ENCODE measurements at regions not wholly inside any gene's neighbourhood (a gene's known extent, or its start where the extent isn't known, plus 50 kb on each side); places are given as distances from the start of the nearest gene placed in this dataset.

DNA sequence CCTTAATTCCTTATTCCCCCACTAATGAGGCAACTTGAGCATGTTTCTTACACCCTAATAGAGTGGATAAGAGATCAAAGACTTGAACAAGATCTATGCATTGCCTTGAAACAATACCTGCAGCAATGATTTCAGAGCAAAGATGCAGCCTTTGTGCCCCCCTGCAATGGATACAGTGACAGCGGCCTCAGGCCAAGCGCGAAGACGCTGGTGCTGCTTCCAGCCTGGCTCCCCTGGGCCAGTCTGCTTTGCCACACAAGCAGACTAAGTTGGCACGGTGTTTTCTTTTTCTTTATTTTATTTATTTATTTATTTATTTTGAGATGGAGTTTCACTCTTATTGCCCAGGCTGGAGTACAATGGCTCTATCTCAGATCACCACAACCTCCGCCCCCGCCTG lies 179.8 kb upstream of the S1PR3 start:
- Histone ChIP-seq H3K4me3 (ENCODE audit: low read depth, low read length) (no peak overlapping the region), H3K27me3 (ENCODE audit: control insufficient read depth, insufficient read depth, low read length) (no peaks in the 10 kb centered on the region), H3K36me3 (ENCODE audit: control insufficient read depth, insufficient read depth, low read length) (no peaks in the 10 kb centered on the region)
- TF ChIP-seq, protein P1, sequence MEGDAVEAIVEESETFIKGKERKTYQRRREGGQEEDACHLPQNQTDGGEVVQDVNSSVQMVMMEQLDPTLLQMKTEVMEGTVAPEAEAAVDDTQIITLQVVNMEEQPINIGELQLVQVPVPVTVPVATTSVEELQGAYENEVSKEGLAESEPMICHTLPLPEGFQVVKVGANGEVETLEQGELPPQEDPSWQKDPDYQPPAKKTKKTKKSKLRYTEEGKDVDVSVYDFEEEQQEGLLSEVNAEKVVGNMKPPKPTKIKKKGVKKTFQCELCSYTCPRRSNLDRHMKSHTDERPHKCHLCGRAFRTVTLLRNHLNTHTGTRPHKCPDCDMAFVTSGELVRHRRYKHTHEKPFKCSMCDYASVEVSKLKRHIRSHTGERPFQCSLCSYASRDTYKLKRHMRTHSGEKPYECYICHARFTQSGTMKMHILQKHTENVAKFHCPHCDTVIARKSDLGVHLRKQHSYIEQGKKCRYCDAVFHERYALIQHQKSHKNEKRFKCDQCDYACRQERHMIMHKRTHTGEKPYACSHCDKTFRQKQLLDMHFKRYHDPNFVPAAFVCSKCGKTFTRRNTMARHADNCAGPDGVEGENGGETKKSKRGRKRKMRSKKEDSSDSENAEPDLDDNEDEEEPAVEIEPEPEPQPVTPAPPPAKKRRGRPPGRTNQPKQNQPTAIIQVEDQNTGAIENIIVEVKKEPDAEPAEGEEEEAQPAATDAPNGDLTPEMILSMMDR (IDR thresholded peaks at IDR 0.05; ENCODE audit: insufficient read depth, low read depth, low read length) = no peak
- ChIA-PET CTCF (no interaction called here), POLR2A (no interaction called here)
- DNase-seq (ENCODE audit: low read depth) = no peak

GRCh38 chr9:88812938-88813637 lies 178.2 kb upstream of the S1PR3 start:
- no peaks in the 10 kb centered on the region for H3K27me3 ChIP-seq (ENCODE audit: control insufficient read depth, insufficient read depth, low read length)
- H3K36me3 ChIP-seq (ENCODE audit: control insufficient read depth, insufficient read depth, low read length) = no peaks in the 10 kb centered on the region
- H3K4me3 ChIP-seq (ENCODE audit: low read depth, low read length) = no peak overlapping the region
- TF ChIP-seq, protein P1 (IDR thresholded peaks at IDR 0.05; ENCODE audit: insufficient read depth, low read depth, low read length) = no peak
- ChIA-PET POLR2A (no interaction called here), CTCF (no interaction called here)
- no peak for DNase-seq (ENCODE audit: low read depth)

GRCh38 chr9:88813638-88814209 lies 177.5 kb upstream of the S1PR3 start:
- TF ChIP-seq, protein P1 (IDR thresholded peaks at IDR 0.05; ENCODE audit: insufficient read depth, low read depth, low read length) = no peak
- no peaks in the 10 kb centered on the region for H3K27me3 ChIP-seq (ENCODE audit: control insufficient read depth, insufficient read depth, low read length)
- CTCF ChIA-PET = no interaction called here
- POLR2A ChIA-PET = interaction anchor here (0.5 kb wide), 1 partner anchor 11 kb away, joined by 3 read pairs; no protein-coding TSS in a partner anchor
- no peaks in the 10 kb centered on the region for H3K36me3 ChIP-seq (ENCODE audit: control insufficient read depth, insufficient read depth, low read length)
- DNase-seq (ENCODE audit: low read depth) = no peak
- H3K4me3 ChIP-seq (ENCODE audit: low read depth, low read length) = no peak overlapping the region

DNA sequence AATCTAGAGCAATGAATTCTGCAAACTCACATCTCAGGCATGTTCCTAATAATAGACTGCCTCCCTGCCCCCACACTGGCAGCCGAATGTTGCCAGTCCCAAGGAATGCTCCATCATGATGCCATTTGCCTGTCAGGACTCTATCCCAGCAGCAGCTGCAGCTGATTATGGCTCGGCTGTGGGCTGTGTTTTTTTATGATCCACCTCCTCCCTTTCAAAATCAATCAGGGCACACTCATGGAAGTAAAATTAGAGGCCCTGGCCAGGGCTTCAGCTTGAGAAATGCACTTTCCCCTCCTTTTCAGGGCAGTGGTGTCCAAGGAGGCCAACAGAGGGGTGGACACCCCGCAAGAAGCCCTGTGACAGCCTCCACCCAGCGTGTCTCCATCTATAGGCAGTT lies 176.7 kb upstream of the S1PR3 start:
- Histone ChIP-seq H3K27me3 (ENCODE audit: control insufficient read depth, insufficient read depth, low read length) (no peaks in the 10 kb centered on the region), H3K4me3 (ENCODE audit: low read depth, low read length) (no peak overlapping the region), H3K36me3 (ENCODE audit: control insufficient read depth, insufficient read depth, low read length) (no peaks in the 10 kb centered on the region)
- CTCF ChIA-PET = interaction anchor here (0.6 to 0.9 kb wide), 2 partner anchors 57 to 69 kb away, joined by 3 read pairs; no protein-coding TSS in a partner anchor
- peak; percentile 77 for DNase-seq (ENCODE audit: low read depth)
- POLR2A ChIA-PET = interaction anchor here (0.5 kb wide), 1 partner anchor 10 kb away, joined by 3 read pairs; no protein-coding TSS in a partner anchor
- TF ChIP-seq, protein P1 (IDR thresholded peaks at IDR 0.05; ENCODE audit: insufficient read depth, low read depth, low read length) = no peak

- TF ChIP-seq, protein P1 (IDR thresholded peaks at IDR 0.05; ENCODE audit: insufficient read depth, low read depth, low read length) = no peak
- Histone ChIP-seq H3K36me3 (ENCODE audit: control insufficient read depth, insufficient read depth, low read length) (no peaks in the 10 kb centered on the region), H3K4me3 (ENCODE audit: low read depth, low read length) (no peak overlapping the region), H3K27me3 (ENCODE audit: control insufficient read depth, insufficient read depth, low read length) (no peaks in the 10 kb centered on the region)
- ChIA-PET POLR2A (no interaction called here), CTCF (no interaction called here)
- DNase-seq (ENCODE audit: low read depth) = peak; percentile 19
Observed at GRCh38 chr9:88816141-88816540, 175.1 kb upstream of the S1PR3 start.

Data from BJ (cell line).